Right hindlimb (tissue), 1 donor: ENCODE measurements at regions not wholly inside any gene's neighbourhood (a gene's known extent, or its start where the extent isn't known, plus 50 kb on each side); places are given as distances from the start of the nearest gene placed in this dataset.
"Not testable (repeated sequence)": the region's sequence is repeated elsewhere in the genome, so short reads cannot be mapped to it uniquely, and the experiment has no call there.

ENCODE experiments used
- DNase-seq: peaks from one replicate; pipeline ENCODE4 v3.0.0-alpha.2; 2018

- DNase-seq, result no peak
Measured at GRCh38 chr6:6872459-6873344, 235.1 kb upstream of the RREB1 start.

GRCh38 chr6:6873778-6874177, 234.0 kb upstream of the RREB1 start:
- DNase-seq, result no peak

DNA sequence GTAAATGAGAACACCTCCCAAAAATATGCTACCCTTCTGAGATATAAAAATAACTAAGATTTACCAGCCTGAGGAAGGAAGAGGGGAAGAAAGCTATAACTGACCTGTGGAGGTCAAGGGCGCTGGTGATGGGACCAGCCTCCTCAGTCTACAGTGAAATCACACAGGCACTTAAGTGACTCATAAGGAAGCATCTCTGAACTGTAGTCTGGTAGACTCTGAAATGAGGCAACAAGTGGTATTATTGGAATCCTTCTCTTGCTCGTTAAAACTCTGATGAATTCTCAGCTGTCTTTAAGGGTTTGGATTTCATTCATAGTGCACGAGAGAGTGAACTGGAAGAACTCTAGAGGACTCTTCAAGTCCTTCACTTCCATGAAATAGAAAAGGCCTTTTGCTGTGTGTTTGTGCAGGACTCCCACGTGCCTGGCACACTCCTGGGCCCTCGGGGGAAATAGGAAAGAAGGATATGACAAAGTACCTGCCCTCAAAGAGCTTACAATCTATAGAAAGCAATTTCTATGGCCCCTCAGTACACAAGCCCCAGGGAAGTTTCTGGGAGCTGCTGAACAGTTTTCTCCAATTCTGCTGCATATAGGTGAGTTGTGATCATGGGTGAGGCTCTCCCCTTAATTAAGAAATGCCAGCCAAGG, 231.8 kb upstream of the RREB1 start:
- DNase-seq, result no peak

- DNase-seq, result not testable (repeated sequence)
Measured at GRCh38 chr6:6877792-6878191, 230.0 kb upstream of the RREB1 start.

GRCh38 chr6:6878887-6879585, 228.7 kb upstream of the RREB1 start:
- DNase-seq, result no peak

GRCh38 chr6:6879586-6879974, 228.2 kb upstream of the RREB1 start:
- DNase-seq, result not testable (repeated sequence)

DNA sequence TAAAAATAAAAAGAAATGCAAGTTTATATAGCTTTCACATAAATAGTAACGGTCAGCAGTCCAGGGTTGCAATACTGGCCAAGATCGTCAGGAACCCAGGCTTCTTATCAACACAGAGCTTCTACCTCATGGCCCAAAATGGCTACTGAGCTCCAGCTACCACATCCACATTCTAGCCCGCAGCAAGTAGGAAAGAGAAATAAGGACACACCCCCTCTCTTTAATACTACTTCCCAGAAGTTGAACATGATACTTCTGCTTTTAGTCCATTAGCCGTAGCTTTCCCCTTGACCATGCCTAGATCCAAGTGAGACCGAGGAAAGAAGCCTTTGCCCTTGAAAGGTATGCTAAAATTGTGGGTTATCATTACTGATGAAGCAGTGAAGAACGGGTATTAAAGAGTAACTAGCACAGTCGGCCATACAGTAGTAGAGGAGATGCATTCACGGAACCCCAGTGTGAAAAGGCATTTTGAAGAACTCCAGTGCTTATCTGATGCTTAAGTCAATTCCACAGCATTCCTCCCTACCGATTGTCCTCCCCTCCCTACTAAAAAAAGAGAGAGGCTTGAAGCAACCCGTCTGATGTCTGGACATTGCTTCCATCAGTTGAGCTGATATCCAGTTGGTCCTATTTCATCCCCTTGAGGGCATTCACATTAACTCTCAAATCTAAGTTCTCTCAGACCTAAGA, 226.9 kb upstream of the RREB1 start:
- DNase-seq, result no peak

GRCh38 chr6:6881438-6882225, 226.1 kb upstream of the RREB1 start:
- DNase-seq, result no peak

GRCh38 chr6:6882592-6882991, 225.2 kb upstream of the RREB1 start:
- no peak for DNase-seq

DNA sequence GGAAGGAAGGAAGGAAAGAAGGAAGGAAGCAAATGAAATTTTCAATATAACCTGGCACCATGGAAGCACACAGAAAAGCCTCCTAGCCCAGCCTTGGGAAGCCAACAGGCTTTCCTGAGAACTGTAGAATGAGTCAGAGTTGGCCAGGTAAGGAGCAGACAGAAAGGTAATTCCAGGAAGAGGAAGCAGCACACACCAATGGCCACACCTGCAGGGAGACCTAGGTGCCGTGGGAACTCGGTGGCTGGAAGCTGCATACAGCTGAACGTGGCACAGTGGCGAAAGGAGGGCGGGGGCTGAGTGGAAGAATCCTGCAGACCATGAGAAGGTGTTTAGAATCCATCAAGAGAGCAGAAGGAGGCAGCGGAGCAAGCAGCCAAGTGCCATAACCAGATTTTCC, 224.8 kb upstream of the RREB1 start:
- DNase-seq, result no peak

GRCh38 chr6:6884193-6884627, 223.6 kb upstream of the RREB1 start:
- no peak for DNase-seq

DNA sequence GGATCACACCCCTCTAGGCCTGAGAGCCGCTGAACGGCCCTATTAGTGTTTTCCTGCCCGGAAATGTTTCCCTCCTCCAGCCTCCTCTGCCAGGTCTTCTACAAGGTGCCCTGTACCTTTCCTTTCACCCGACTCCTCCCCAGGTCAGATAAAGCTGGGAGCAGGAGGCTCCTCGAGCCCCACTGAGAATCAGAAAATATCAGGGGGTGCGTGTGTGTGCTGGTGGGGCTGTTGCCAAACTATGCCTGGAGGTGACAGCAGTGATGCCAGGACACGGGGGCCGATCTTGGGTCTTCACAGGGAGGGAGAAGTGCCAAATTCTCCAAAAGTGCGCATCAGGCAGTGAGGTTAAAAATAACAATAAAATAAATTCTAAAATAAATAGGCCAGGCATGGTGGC, 222.8 kb upstream of the RREB1 start:
- no peak for DNase-seq

DNA sequence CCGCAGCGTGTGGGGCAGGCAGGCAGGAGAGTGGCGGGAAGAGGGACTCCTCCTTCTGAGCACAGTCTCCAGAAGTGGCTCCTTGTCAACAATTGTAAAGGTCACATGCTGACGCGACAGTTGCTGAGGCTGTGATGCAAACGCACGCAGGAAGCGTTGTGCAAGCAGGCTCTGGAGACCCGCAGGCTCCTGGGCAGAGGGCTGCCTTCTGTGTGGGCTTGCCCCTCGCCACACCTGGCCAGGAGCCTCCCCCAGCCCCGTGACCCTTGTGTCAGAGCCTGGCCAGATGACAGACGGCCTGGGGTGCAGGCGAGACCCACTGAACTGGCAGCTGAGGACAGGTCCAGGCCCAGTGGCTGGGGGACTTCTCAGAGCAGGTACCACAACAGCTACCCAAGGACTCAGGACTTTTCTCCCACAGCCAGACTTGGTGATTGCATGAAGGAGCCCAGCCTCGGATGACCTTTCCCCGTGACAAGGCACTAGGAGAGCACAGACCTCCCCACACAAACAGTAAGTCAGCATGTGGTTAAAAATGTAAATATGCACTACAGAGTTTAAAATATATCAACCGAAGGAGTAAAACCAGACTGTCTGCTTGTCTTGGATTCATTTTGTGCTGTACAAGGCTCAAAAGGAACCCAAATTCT, 222.1 kb upstream of the RREB1 start:
- DNase-seq, result no peak

- DNase-seq, result no peak
Measured at GRCh38 chr6:6886171-6886885, 221.4 kb upstream of the RREB1 start.

DNA sequence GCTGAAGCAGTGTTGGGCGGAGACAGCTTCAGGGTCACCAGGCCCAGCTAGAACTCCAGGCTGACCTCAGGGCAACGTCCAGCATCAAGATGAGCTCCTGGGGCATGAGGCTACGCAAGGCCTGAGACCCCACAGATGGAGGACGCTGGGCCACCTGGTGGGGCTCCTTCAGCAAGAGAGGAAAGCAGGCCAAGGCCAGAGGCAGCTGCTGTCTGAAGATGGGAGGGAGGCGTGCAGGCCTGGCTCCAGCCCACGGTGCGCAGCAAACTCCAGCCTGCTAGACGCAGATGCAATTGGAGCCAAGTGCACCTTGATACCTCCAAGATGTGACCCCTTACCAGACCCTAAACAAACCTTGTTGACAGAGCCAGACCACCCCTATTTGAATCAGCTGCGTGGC, 220.9 kb upstream of the RREB1 start:
- DNase-seq, result no peak

DNA sequence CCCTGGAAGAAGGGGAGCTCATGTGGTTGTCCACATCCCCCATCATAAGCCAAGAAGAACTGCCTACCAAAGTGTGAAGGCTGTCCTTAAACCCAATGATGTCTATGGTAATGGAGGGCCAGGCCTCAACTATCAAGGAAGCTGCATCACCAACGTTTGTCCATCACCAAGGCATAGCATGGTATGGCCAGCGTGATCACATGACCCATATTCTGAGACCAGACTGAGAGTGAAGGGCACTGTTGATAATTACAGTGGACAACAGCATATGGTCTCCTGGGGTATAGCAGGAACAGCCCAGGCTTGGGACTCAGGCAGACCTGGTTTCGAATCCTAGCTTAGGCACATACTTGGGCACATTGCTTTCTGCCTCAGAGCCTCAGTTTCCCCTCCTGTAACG, 218.2 kb upstream of the RREB1 start:
- DNase-seq, result no peak

DNA sequence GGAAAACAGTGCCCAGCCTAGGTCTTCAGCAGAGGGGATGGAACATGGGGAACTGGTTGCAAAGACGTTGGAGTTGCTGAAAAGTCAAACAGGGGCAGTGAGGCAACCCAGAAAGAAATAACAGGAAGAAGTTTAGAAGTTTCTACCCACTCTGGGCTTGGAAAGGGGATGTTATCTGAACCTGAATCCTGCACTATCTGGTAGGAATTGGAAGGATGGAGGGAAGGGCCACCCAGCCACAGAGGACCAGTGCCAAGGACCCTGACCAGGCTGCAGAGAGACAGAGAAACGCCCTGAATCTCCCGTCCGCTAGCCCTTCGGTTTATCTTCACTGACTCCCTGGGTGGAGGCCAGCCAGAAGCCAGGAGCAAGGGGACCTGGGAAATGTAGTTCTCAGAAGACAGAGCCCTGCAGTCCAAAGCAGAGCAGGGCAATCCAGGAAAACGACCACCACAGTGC, 217.3 kb upstream of the RREB1 start:
- DNase-seq, result no peak

GRCh38 chr6:6891125-6891721, 216.5 kb upstream of the RREB1 start:
- DNase-seq, result no peak

DNA sequence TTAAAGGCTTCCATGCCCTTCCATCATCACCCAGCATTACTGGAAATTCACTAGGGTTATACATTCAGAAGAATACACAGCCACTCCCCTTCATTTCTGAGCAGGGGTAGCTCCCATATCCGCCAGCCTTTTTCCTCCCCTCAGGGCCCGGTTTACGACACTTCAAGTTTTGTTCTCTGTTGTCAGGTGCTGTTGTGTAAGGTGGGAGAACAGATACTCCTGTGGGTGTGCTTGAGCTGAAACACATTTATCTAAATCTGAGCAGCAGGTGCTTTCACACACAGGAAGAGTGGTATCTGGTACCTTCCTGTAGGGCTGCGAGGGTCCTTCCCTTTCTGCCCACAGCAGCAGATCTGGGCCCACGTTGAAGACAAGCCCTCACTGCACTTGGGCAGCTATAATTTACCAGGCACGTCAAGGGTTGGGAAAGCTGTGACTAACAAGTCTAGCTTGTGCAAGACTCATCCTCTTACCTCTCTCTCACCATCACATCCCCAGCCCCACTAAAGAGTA, 215.8 kb upstream of the RREB1 start:
- no peak for DNase-seq
